Keratinocyte (primary cell): ENCODE measurements at regions not wholly inside any gene's neighbourhood (a gene's known extent, or its start where the extent isn't known, plus 50 kb on each side); places are given as distances from the start of the nearest gene placed in this dataset.

Experiments used
- DNase-seq: peaks from one replicate; pipeline ENCODE4 v3.0.0-alpha.2; 2011; ENCODE audit warnings: low read depth, missing footprints, low spot score
- FAIRE-seq: peaks from 2 replicates; lab custom pipeline; 2011; peaks lifted over from hg19 to GRCh38; lab: Jason Lieb, UNC
- H2AFZ ChIP-seq: 2 replicates; pipeline ENCODE4 v1.6.0; 2012; ENCODE audit warnings: low read length, control low read depth, inconsistent platforms; ENCODE audit not compliant: control insufficient read depth
- H3K27ac ChIP-seq: 2 replicates; pipeline ENCODE4 v1.5.1; 2011; ENCODE audit warnings: low read length; ENCODE audit not compliant: control insufficient read depth, insufficient read depth
- H3K27me3 ChIP-seq: 3 replicates; pipeline ENCODE4 v1.6.0; 2011; ENCODE audit warnings: low read length; ENCODE audit not compliant: control insufficient read depth, insufficient read depth; ENCODE audit errors: extremely low read depth
- H3K36me3 ChIP-seq, 2 experiments: 2 replicates in 1 of 2; 3 replicates in 1 of 2; pipeline ENCODE4 v1.5.1; 2011; ENCODE audit warnings: low read length in 2 of 2, mild to moderate bottlenecking in 1 of 2; ENCODE audit not compliant: control insufficient read depth in 2 of 2, insufficient read depth in 2 of 2; ENCODE audit errors: extremely low read depth in 1 of 2
- H3K4me1 ChIP-seq: 3 replicates; pipeline ENCODE4 v1.5.1; 2011; ENCODE audit warnings: low read length; ENCODE audit not compliant: control insufficient read depth, insufficient read depth; ENCODE audit errors: extremely low read depth
- H3K4me2 ChIP-seq: 3 replicates; pipeline ENCODE4 v1.6.0; 2011; ENCODE audit warnings: low read depth, low read length; ENCODE audit not compliant: control insufficient read depth, insufficient read depth; ENCODE audit errors: extremely low read depth
- H3K4me3 ChIP-seq, 3 experiments: fragments of 200-600 bp in 1 of 3; sonication (generic) in 1 of 3; 2 replicates in 2 of 3; 3 replicates in 1 of 3; pipeline ENCODE4 v1.5.1; 2011 to 2016; ENCODE audit warnings: low read length in 3 of 3, mild to moderate bottlenecking in 3 of 3, control low read depth in 2 of 3, inconsistent platforms in 1 of 3, low read depth in 1 of 3, mixed read lengths in 1 of 3, mixed run types in 1 of 3, moderate library complexity in 1 of 3; ENCODE audit not compliant: control insufficient read depth in 2 of 3, insufficient read depth in 2 of 3; ENCODE audit errors: extremely low read depth in 1 of 3
- H3K79me2 ChIP-seq: 2 replicates; pipeline ENCODE4 v1.6.0; 2012; ENCODE audit warnings: low read length; ENCODE audit not compliant: control insufficient read depth, insufficient read depth
- H3K9ac ChIP-seq: 3 replicates; pipeline ENCODE4 v1.6.0; 2011; ENCODE audit warnings: low read length; ENCODE audit not compliant: control insufficient read depth, insufficient read depth; ENCODE audit errors: extremely low read depth
- H3K9me1 ChIP-seq: 3 replicates; pipeline ENCODE4 v1.6.0; 2011; ENCODE audit warnings: low read length; ENCODE audit not compliant: control insufficient read depth, insufficient read depth; ENCODE audit errors: extremely low read depth
- H3K9me3 ChIP-seq: 2 replicates; pipeline ENCODE4 v1.5.1; 2012; ENCODE audit warnings: low read depth, low read length; ENCODE audit not compliant: control insufficient read depth
- H4K20me1 ChIP-seq: 3 replicates; pipeline ENCODE4 v1.6.0; 2011; ENCODE audit warnings: low read length; ENCODE audit not compliant: control insufficient read depth, insufficient read depth; ENCODE audit errors: extremely low read depth
- EZH2 ChIP-seq: IDR thresholded peaks from one replicate; pipeline ENCODE4 v1.6.1; 2012; ENCODE audit warnings: inconsistent platforms, mild to moderate bottlenecking, low read length, moderate library complexity
- dilution Hi-C: fragments of 300-500 bp; cut with MboI; formaldehyde crosslinking; loops from one replicate; pipeline ENCODE4 v1.7.0; 2020; ENCODE audit warnings: low sequenced_read_pairs; ENCODE audit not compliant: extremely low pct_ligation_motif_present
- TF ChIP-seq, protein P1 (sequence below), 3 experiments: IDR thresholded peaks in 1 of 3; conservative IDR thresholded peaks in 1 of 3; optimal IDR thresholded peaks in 1 of 3; 2 replicates in 2 of 3; 3 replicates in 1 of 3; pipeline versions ENCODE3 to v1.5.1; 2011; ENCODE audit warnings: low read length in 3 of 3, mild to moderate bottlenecking in 3 of 3, moderate library complexity in 2 of 3, control low read depth in 1 of 3, inconsistent platforms in 1 of 3; ENCODE audit not compliant: insufficient read depth in 2 of 3; ENCODE audit errors: extremely low read depth in 1 of 3

DNA sequence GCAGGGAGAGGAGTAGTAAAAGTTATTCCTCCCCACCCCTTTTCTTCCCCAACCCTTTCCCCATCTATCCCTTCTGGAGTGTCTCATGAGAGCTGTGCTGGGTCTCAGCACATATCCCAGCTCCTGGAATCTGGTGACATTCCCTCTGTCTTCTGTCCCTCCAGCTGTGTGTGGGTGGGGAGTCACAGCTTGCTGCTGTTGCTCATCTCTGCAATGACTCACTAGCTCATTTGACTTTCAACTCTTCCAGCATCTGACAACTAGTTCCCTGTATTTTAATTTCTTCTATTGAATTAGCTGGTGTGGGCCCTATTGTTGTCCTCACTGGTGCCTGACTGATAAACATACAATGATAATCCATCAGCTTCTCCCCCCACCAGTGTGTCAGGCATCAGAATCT lies 198.9 kb upstream of the AUTS2 start:
- FAIRE-seq (no peak), DNase-seq (no peak)
- H3K9ac ChIP-seq: no peak overlapping the region
- H3K9me3 ChIP-seq: no peaks in the 10 kb centered on the region
- H3K4me3 ChIP-seq: no peak overlapping the region
- H3K4me1 ChIP-seq: no peaks in the 10 kb centered on the region
- H3K27me3 ChIP-seq: no peaks in the 10 kb centered on the region
- no peak overlapping the region for H3K27ac ChIP-seq
- H3K79me2 ChIP-seq: no peaks in the 10 kb centered on the region
- no peaks in the 10 kb centered on the region for H4K20me1 ChIP-seq
- dilution Hi-C loops: no loop called here
- no peaks in the 10 kb centered on the region for H3K9me1 ChIP-seq
- no peak overlapping the region for H3K4me2 ChIP-seq
- no peak overlapping the region for H2AFZ ChIP-seq
- TF ChIP-seq, protein P1, sequence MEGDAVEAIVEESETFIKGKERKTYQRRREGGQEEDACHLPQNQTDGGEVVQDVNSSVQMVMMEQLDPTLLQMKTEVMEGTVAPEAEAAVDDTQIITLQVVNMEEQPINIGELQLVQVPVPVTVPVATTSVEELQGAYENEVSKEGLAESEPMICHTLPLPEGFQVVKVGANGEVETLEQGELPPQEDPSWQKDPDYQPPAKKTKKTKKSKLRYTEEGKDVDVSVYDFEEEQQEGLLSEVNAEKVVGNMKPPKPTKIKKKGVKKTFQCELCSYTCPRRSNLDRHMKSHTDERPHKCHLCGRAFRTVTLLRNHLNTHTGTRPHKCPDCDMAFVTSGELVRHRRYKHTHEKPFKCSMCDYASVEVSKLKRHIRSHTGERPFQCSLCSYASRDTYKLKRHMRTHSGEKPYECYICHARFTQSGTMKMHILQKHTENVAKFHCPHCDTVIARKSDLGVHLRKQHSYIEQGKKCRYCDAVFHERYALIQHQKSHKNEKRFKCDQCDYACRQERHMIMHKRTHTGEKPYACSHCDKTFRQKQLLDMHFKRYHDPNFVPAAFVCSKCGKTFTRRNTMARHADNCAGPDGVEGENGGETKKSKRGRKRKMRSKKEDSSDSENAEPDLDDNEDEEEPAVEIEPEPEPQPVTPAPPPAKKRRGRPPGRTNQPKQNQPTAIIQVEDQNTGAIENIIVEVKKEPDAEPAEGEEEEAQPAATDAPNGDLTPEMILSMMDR (optimal IDR thresholded peaks at IDR 0.05 in 1 of 3, IDR thresholded peaks at IDR 0.05 in 1 of 3, conservative IDR thresholded peaks at IDR 0.05 in 1 of 3; ENCODE audit: extremely low read depth in 1 of 3, insufficient read depth in 2 of 3, low read length in 3 of 3): no peak
- TF ChIP-seq EZH2: no peak
- no peaks in the 10 kb centered on the region for H3K36me3 ChIP-seq

GRCh38 chr7:69402696-69403095 lies 195.6 kb upstream of the AUTS2 start:
- no peaks in the 10 kb centered on the region for H3K36me3 ChIP-seq
- no peaks in the 10 kb centered on the region for H3K4me1 ChIP-seq
- TF ChIP-seq, protein P1 (optimal IDR thresholded peaks at IDR 0.05 in 1 of 3, IDR thresholded peaks at IDR 0.05 in 1 of 3, conservative IDR thresholded peaks at IDR 0.05 in 1 of 3; ENCODE audit: extremely low read depth in 1 of 3, insufficient read depth in 2 of 3, low read length in 3 of 3): peak in 1 of 3 experiments; percentile 8
- TF ChIP-seq EZH2: no peak
- no peaks in the 10 kb centered on the region for H3K27me3 ChIP-seq
- dilution Hi-C loops: no loop called here
- no peak overlapping the region for H3K9ac ChIP-seq
- FAIRE-seq: no peak
- H4K20me1 ChIP-seq: no peaks in the 10 kb centered on the region
- no peak overlapping the region for H3K27ac ChIP-seq
- no peaks in the 10 kb centered on the region for H3K9me1 ChIP-seq
- no peaks in the 10 kb centered on the region for H3K9me3 ChIP-seq
- H2AFZ ChIP-seq: no peak overlapping the region
- H3K4me3 ChIP-seq: no peak overlapping the region
- DNase-seq: no peak
- no peaks in the 10 kb centered on the region for H3K79me2 ChIP-seq
- H3K4me2 ChIP-seq: no peak overlapping the region
